ENCODE measurements at regions not wholly inside any gene's neighbourhood (a gene's known extent, or its start where the extent isn't known, plus 50 kb on each side); places are given as distances from the start of the nearest gene placed in this dataset.

DNA sequence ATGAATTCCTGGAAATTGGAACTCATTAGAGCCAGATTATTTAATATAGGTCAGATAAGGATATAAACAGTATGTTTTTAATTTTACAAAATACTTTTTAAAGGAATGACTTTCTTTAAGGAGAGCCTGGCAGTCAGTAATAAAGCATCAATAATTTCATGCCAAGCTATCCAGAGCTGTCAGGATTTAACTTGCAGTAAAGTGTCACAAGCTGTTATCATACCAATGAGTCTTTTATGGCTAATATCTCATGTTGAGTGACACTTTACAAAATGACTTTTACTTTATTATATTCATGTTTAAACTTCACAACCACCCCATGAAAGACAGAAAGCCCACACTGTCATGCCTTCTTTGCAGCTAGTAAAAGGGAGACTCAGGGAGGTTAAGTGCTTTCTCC lies 72.9 kb upstream of the C3orf49 start:
- H3K36me3 ChIP-seq (ENCODE audit: insufficient read depth, low read length, poor library complexity, severe bottlenecking), result no peaks in the 10 kb centered on the region
- no peaks in the 10 kb centered on the region for H3K4me1 ChIP-seq (ENCODE audit: insufficient read depth, low read length, poor library complexity, severe bottlenecking)
- H3K27me3 ChIP-seq (replicated peaks; ENCODE audit: insufficient read depth, low read depth, low read length, poor library complexity), result no peaks in the 10 kb centered on the region
- CTCF ChIA-PET, result no interaction called here
- DNase-seq (ENCODE audit: low spot score), result no peak
- POLR2A ChIA-PET (ENCODE audit: low non-redundant PET), result no interaction called here
- no peak overlapping the region for H3K4me3 ChIP-seq (ENCODE audit: low read depth, low read length, poor library complexity, severe bottlenecking)
- no peaks in the 10 kb centered on the region for H3K9me3 ChIP-seq (ENCODE audit: low read depth, low read length, poor library complexity, severe bottlenecking)
- TF ChIP-seq, protein P1, sequence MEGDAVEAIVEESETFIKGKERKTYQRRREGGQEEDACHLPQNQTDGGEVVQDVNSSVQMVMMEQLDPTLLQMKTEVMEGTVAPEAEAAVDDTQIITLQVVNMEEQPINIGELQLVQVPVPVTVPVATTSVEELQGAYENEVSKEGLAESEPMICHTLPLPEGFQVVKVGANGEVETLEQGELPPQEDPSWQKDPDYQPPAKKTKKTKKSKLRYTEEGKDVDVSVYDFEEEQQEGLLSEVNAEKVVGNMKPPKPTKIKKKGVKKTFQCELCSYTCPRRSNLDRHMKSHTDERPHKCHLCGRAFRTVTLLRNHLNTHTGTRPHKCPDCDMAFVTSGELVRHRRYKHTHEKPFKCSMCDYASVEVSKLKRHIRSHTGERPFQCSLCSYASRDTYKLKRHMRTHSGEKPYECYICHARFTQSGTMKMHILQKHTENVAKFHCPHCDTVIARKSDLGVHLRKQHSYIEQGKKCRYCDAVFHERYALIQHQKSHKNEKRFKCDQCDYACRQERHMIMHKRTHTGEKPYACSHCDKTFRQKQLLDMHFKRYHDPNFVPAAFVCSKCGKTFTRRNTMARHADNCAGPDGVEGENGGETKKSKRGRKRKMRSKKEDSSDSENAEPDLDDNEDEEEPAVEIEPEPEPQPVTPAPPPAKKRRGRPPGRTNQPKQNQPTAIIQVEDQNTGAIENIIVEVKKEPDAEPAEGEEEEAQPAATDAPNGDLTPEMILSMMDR (conservative IDR thresholded peaks at IDR 0.05; ENCODE audit: low read depth, low read length), result no peak
- no peak for TF ChIP-seq EZH2 (IDR thresholded peaks at IDR 0.05; ENCODE audit: borderline replicate concordance, low read depth, low read length, poor library complexity, severe bottlenecking)
- intact Hi-C loops (cut with micrococcal nuclease; ENCODE audit: unreplicated experiment), result no loop called here
- BruUV-seq (replicated peaks), result no TSS peak
- no peak overlapping the region for H3K27ac ChIP-seq (ENCODE audit: low read depth, low read length, poor library complexity, severe bottlenecking)

DNA sequence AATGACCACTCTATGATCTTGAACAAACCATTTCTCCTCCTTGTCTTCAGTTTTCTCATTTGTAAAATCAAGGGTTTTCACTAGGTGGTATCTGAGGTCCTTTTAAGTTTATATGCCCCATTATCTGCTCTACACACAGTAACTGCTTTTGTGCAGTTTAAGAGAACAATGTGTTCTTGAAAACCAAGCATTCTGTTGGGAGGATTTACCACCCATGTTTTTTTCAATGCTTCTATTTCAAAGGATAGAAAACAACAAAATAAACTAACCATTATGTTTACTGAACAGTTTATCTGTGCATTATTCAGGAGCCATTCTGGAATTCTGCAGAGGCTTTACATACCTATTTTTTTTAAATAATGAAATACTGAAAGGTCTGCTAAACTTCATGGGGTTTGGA lies 67.6 kb upstream of the C3orf49 start:
- ChIA-PET POLR2A (ENCODE audit: low non-redundant PET) (no interaction called here), CTCF (no interaction called here)
- DNase-seq (ENCODE audit: low spot score), result no peak
- H3K27me3 ChIP-seq (replicated peaks; ENCODE audit: insufficient read depth, low read depth, low read length, poor library complexity), result no peaks in the 10 kb centered on the region
- no peak overlapping the region for H3K27ac ChIP-seq (ENCODE audit: low read depth, low read length, poor library complexity, severe bottlenecking)
- H3K9me3 ChIP-seq (ENCODE audit: low read depth, low read length, poor library complexity, severe bottlenecking), result no peaks in the 10 kb centered on the region
- BruUV-seq (replicated peaks), result no TSS peak
- H3K4me1 ChIP-seq (ENCODE audit: insufficient read depth, low read length, poor library complexity, severe bottlenecking), result no peaks in the 10 kb centered on the region
- no peaks in the 10 kb centered on the region for H3K36me3 ChIP-seq (ENCODE audit: insufficient read depth, low read length, poor library complexity, severe bottlenecking)
- intact Hi-C loops (cut with micrococcal nuclease; ENCODE audit: unreplicated experiment), result no loop called here
- no peak overlapping the region for H3K4me3 ChIP-seq (ENCODE audit: low read depth, low read length, poor library complexity, severe bottlenecking)
- TF ChIP-seq, protein P1 (conservative IDR thresholded peaks at IDR 0.05; ENCODE audit: low read depth, low read length), result no peak
- no peak for TF ChIP-seq EZH2 (IDR thresholded peaks at IDR 0.05; ENCODE audit: borderline replicate concordance, low read depth, low read length, poor library complexity, severe bottlenecking)

DNA sequence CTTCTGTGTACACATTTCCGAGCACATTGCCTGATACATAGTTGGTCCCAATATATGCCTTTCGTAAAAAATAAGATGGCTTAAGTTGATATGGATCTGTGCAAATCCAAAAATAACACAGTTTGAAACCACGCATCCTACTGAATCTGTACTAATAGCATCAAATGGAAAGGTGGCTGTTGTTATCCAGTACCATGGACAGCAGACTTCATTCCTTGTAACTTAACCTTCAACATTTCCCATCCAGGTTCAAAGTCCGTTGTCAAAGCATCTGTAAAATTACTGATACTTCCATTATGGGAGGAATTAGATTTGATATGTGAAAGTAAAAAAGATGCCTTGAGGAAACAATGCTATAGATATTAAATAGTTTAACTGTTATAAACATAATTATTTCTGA lies 65.5 kb upstream of the C3orf49 start:
- intact Hi-C loops (cut with micrococcal nuclease; ENCODE audit: unreplicated experiment), result no loop called here
- POLR2A ChIA-PET (ENCODE audit: low non-redundant PET), result no interaction called here
- CTCF ChIA-PET, result no interaction called here
- Histone ChIP-seq H3K4me3 (ENCODE audit: low read depth, low read length, poor library complexity, severe bottlenecking) (no peak overlapping the region), H3K27ac (ENCODE audit: low read depth, low read length, poor library complexity, severe bottlenecking) (no peak overlapping the region), H3K9me3 (ENCODE audit: low read depth, low read length, poor library complexity, severe bottlenecking) (no peaks in the 10 kb centered on the region), H3K4me1 (ENCODE audit: insufficient read depth, low read length, poor library complexity, severe bottlenecking) (no peaks in the 10 kb centered on the region), H3K27me3 (replicated peaks; ENCODE audit: insufficient read depth, low read depth, low read length, poor library complexity) (no peaks in the 10 kb centered on the region), H3K36me3 (ENCODE audit: insufficient read depth, low read length, poor library complexity, severe bottlenecking) (no peaks in the 10 kb centered on the region)
- no peak for TF ChIP-seq EZH2 (IDR thresholded peaks at IDR 0.05; ENCODE audit: borderline replicate concordance, low read depth, low read length, poor library complexity, severe bottlenecking)
- TF ChIP-seq, protein P1 (conservative IDR thresholded peaks at IDR 0.05; ENCODE audit: low read depth, low read length), result no peak
- DNase-seq (ENCODE audit: low spot score), result peak; percentile 9
- no TSS peak for BruUV-seq (replicated peaks)

Measured in A673 (cell line).